ENCODE measurements at regions not wholly inside any gene's neighbourhood (a gene's known extent, or its start where the extent isn't known, plus 50 kb on each side); places are given as distances from the start of the nearest gene placed in this dataset.
"Not testable (repeated sequence)": the region's sequence is repeated elsewhere in the genome, so short reads cannot be mapped to it uniquely, and the experiment has no call there.

GRCh38 chr5:15286650-15287049, 213.3 kb upstream of the FBXL7 start:
- TF ChIP-seq CTCF (conservative IDR thresholded peaks at IDR 0.05) = peak; percentile 60
- no peak overlapping the region for H3K27ac ChIP-seq

GRCh38 chr5:15285901-15286583, 213.9 kb upstream of the FBXL7 start:
- no peak for TF ChIP-seq CTCF (conservative IDR thresholded peaks at IDR 0.05)
- H3K27ac ChIP-seq = no peak overlapping the region

DNA sequence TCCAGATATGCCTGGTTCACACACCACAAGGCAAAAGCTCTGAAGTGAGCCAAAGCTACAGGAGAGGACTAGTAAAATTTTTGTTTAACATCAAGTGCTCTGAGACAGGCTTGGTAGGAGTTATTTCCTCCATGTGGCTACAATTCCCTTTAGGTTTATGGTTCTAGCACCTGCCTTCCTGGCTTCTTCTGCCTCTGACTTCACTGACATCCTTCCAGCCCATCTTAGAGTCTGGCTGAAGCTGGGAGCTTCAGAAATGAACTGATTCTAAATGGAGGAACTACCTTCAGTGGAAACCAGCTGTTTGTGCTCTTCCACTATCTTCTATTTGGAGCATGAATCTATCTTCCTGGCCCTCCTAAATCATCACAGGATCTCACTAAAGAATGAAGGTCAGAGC, 215.3 kb upstream of the FBXL7 start:
- TF ChIP-seq CTCF (conservative IDR thresholded peaks at IDR 0.05) = no peak

DNA sequence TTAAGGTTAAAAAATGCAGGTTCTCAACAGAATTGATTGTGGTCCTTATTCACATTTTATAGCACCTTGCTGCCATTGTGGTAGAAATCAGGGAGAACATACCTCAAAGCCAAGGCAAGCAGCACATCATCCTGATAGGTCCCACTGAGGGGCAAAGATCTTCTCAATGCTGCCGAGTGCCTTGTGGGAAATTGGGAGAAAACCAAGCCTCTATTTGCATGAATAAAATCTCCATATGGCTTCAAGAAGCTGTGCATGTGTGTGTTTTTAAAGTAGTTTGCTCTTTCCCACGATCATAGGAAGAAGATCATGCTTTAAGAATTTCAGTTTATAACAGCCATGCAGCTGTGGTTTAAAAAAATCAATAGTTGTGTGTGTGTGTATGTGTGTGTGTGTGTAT, 216.9 kb upstream of the FBXL7 start:
- TF ChIP-seq CTCF (conservative IDR thresholded peaks at IDR 0.05) = no peak
- no peak overlapping the region for H3K27ac ChIP-seq

More for the DNA sequence above, 215.3 kb upstream of the FBXL7 start:
- H3K27ac ChIP-seq = no peak overlapping the region

DNA sequence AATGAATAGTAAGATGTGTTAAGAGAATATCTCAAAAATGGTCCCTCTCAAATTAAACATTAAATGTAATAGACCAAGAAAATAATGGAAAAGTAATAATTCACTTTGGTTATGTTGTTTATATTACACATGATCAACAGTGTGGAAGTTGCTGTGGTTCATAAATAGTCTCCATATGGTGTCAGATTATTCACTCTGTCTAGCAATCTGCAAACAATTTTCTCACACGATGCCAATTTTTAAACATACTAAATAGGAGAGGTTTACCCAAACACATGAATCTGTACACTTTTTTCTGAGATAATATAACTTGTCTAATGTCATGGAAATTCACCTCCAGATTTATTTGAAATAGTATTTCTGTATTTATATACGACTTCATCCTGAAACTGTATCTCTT, 217.4 kb upstream of the FBXL7 start:
- no peak overlapping the region for H3K27ac ChIP-seq
- no peak for TF ChIP-seq CTCF (conservative IDR thresholded peaks at IDR 0.05)

DNA sequence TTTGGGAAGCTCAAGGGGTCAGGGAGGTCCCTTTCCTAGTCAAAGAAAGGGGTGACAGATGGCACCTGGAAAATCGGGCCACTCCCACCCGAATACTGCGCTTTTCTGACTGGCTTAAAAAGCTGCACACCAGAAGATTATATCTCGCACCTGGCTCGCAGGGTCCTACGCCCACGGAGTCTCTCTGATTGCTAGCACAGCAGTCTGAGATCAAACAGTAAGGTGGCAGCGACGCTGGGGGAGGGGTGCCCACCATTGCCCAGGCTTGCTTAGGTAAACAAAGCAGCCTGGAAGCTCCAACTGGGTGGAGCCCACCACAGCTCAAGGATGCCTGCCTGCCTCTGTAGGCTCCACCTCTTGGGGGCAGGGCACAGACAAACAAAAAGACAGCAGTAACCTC, 228.4 kb upstream of the FBXL7 start:
- H3K27ac ChIP-seq = not testable (repeated sequence)

- TF ChIP-seq CTCF (conservative IDR thresholded peaks at IDR 0.05) = no peak
- H3K27ac ChIP-seq = no peak overlapping the region
These were observed 232.0 kb upstream of the FBXL7 start for GRCh38 chr5:15267966-15268365.

DNA sequence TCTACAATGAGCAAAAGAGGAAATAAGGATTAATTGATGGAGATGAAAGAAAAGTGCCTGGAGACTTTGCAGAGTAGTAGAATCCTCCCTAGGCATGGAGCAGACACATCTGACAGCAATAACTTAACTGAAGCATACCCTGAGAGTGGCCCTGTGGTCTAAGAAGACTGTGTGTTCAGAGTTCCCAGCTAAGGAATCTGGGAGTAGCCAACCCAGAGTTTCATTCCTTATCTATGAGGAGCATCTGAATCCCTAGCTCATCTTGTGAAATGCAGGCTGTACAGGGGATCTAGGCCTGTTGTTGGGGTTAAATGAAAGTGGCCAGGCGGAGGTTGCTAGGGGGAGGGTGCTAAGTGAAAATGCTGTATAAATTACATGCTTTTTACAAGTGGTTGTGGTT, 233.1 kb upstream of the FBXL7 start:
- TF ChIP-seq CTCF (conservative IDR thresholded peaks at IDR 0.05) = no peak
- H3K27ac ChIP-seq = no peak overlapping the region

Measured in VCaP (cell line).